Karpas-422 (cell line): ENCODE measurements at regions not wholly inside any gene's neighbourhood (a gene's known extent, or its start where the extent isn't known, plus 50 kb on each side); places are given as distances from the start of the nearest gene placed in this dataset.

Experiments used
- DNase-seq: peaks from one replicate; pipeline ENCODE4 v3.0.0-alpha.2; 2015
- H2AFZ ChIP-seq: fragments of 200-600 bp; sonication (generic); 2 replicates; pipeline ENCODE4 v1.6.1; 2014; ENCODE audit warnings: antibody characterized with exemption, low read length, mixed read lengths
- H3K27ac ChIP-seq: fragments of 200-600 bp; sonication (generic); 2 replicates; pipeline ENCODE4 v1.5.1; 2014; ENCODE audit warnings: mild to moderate bottlenecking, low read length, moderate library complexity
- H3K27me3 ChIP-seq: fragments of 200-600 bp; sonication (generic); 2 replicates; pipeline ENCODE4 v1.6.1; 2014; ENCODE audit warnings: low read length, mixed read lengths
- H3K36me3 ChIP-seq: fragments of 200-600 bp; sonication (generic); 2 replicates; pipeline ENCODE4 v1.6.1; 2014; ENCODE audit warnings: low read length, mixed read lengths; ENCODE audit not compliant: insufficient read depth
- H3K4me1 ChIP-seq: fragments of 200-600 bp; sonication (generic); 2 replicates; pipeline ENCODE4 v1.6.1; 2014; ENCODE audit warnings: mild to moderate bottlenecking, low read length, mixed read lengths
- H3K4me2 ChIP-seq: fragments of 200-600 bp; sonication (generic); 2 replicates; pipeline ENCODE4 v1.6.1; 2014; ENCODE audit warnings: low read length, low read depth, mild to moderate bottlenecking; ENCODE audit not compliant: poor library complexity, severe bottlenecking
- H3K4me3 ChIP-seq: fragments of 200-600 bp; sonication (generic); 2 replicates; pipeline ENCODE4 v1.5.1; 2014; ENCODE audit warnings: mild to moderate bottlenecking, antibody characterized with exemption, low read length, mixed read lengths
- H3K79me2 ChIP-seq: fragments of 200-600 bp; sonication (generic); 2 replicates; pipeline ENCODE4 v1.6.1; 2014; ENCODE audit warnings: mild to moderate bottlenecking, low read length, mixed read lengths
- H3K9ac ChIP-seq: fragments of 200-600 bp; sonication (generic); 2 replicates; pipeline ENCODE4 v1.6.0; 2014; ENCODE audit warnings: low read length
- H3K9me2 ChIP-seq: fragments of 200-600 bp; sonication (generic), shearing (Covaris generic); replicated peaks from 2 replicates; pipeline ENCODE4 v1.6.0; 2014; ENCODE audit warnings: mild to moderate bottlenecking, low read length, moderate library complexity; ENCODE audit not compliant: insufficient read depth
- H3K9me3 ChIP-seq: fragments of 300-700, 200-600 bp; sonication (generic); 2 replicates; pipeline ENCODE4 v1.6.1; 2014; ENCODE audit warnings: low read length, mixed read lengths
- H4K20me1 ChIP-seq: fragments of 200-600 bp; sonication (generic); 2 replicates; pipeline ENCODE4 v1.6.1; 2014; ENCODE audit warnings: mild to moderate bottlenecking, antibody characterized with exemption, low read length, low read depth; ENCODE audit not compliant: insufficient read depth

DNA sequence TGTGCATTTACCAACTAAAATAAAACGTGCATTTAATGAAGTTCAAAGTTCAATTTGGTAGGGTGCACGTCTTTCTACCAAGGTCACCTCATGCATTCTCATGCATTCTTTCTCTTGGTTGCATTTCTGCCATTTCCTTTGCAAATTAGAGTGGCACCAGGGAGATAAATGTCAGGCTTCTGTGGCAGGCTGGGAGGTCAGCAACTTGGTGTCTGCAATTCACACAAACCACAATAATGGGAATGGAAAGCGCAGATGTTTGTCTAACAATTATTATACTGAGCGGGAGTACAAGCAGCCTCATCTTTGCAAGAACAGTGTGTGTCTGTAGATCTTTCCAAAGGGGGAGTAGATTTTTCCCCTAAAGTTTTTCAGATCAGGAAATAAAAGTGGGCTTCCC, 411.7 kb downstream of the DMRT2 start:
- Histone ChIP-seq H3K4me2 (no peak overlapping the region), H3K27ac (no peak overlapping the region), H2AFZ (no peak overlapping the region), H3K9me2 (no peaks in the 10 kb centered on the region), H3K4me3 (no peak overlapping the region), H3K9me3 (no peaks in the 10 kb centered on the region), H4K20me1 (no peaks in the 10 kb centered on the region), H3K27me3 (no peaks in the 10 kb centered on the region), H3K4me1 (no peaks in the 10 kb centered on the region), H3K36me3 (no peaks in the 10 kb centered on the region), H3K9ac (no peak overlapping the region), H3K79me2 (no peaks in the 10 kb centered on the region)
- DNase-seq: no peak

DNA sequence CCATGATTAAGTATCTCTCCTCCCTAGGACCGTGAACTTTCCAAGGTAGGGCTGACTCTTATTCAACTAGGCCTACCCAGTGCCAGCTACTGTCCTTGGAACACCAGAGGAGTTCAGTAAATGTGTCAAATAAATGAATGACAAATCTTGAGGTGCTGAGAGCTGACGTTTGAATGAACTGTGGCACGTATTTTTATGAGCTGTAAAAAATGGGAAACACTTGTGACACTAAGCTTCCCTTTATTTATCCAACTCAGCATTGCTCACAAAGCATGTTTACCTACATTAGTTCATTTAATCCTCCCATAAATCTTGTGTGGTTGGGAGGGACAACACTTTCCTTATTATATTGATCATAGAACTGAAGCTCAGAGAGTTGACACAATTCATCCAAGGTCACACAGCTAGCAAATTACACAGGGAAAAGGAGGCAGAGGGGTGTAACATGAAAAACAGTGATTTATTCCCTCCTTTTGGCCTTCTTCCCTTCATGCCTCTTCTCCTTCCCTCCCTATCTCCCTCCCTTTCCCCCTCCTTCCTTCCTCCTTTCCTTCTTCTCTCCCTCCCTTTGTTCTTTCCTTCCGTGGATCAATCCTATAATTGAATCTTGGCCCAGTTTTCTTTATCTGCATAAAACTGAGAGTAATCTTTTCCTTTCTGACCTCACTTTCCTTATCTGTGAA, 412.6 kb downstream of the DMRT2 start:
- H3K79me2 ChIP-seq: no peaks in the 10 kb centered on the region
- H3K9ac ChIP-seq: no peak overlapping the region
- H3K36me3 ChIP-seq: no peaks in the 10 kb centered on the region
- no peaks in the 10 kb centered on the region for H3K27me3 ChIP-seq
- H3K4me3 ChIP-seq: no peak overlapping the region
- no peak overlapping the region for H2AFZ ChIP-seq
- no peaks in the 10 kb centered on the region for H3K9me2 ChIP-seq
- no peak overlapping the region for H3K27ac ChIP-seq
- no peaks in the 10 kb centered on the region for H3K9me3 ChIP-seq
- no peak overlapping the region for H3K4me2 ChIP-seq
- no peak for DNase-seq
- H4K20me1 ChIP-seq: no peaks in the 10 kb centered on the region
- H3K4me1 ChIP-seq: no peaks in the 10 kb centered on the region

DNA sequence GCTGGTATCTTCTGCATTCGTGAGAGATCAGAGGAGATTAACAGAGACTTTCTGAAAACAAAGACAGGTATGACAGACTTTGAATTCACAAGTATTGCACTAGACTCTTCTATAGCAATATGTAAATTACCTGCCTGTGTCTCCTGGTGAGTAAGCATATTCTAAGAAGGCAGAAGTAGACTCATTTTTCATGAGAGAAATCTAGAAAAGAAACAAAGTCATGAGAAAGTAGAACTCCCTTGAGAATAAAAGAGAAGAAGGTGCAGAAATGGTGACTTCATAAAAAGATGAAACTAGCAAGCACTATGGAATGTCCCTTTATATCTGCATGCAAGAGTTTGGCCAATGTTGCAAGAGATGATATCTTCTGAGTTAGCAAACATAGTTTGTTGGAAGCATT, 419.8 kb downstream of the DMRT2 start:
- Histone ChIP-seq H3K4me2 (no peak overlapping the region), H3K79me2 (no peaks in the 10 kb centered on the region), H3K4me1 (no peaks in the 10 kb centered on the region), H3K9me2 (no peaks in the 10 kb centered on the region), H2AFZ (no peak overlapping the region), H3K4me3 (no peak overlapping the region), H3K36me3 (no peaks in the 10 kb centered on the region), H3K27ac (no peak overlapping the region), H3K27me3 (no peaks in the 10 kb centered on the region), H3K9me3 (no peaks in the 10 kb centered on the region), H3K9ac (no peak overlapping the region), H4K20me1 (no peaks in the 10 kb centered on the region)
- no peak for DNase-seq

DNA sequence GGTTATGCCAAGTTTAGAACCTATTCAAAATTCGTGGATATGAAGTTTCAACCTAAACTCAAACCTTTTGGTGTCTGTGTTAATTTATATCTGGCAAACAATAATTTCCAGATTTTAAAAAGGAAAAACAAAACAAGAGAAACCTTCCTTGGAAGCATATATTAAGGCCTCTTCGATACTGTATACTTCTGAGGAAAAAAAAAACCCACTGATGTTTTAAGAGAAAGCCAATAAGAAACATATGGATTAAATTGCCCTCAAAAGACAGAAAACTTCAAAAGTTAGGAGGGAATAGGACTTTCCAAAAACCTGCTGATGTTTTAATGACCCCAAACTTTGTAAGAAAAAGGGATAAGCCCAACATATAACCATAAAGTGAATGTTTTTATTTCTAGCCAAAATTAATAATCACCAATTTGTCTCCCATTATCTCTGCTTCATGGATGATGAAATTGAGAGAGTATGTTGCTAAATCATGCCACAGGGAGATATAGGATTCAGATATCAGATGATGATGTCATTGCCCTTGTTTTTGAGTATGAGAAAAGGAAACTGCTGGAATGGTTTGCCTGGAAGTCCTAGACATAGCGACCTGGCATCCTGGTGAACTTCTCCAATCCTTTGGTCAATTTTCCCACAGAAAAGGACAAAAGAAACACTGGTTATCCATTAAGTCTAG, 423.9 kb downstream of the DMRT2 start:
- Histone ChIP-seq H3K27me3 (no peaks in the 10 kb centered on the region), H3K4me3 (no peak overlapping the region), H3K79me2 (no peaks in the 10 kb centered on the region), H2AFZ (no peak overlapping the region), H4K20me1 (no peaks in the 10 kb centered on the region), H3K27ac (no peak overlapping the region), H3K4me2 (no peak overlapping the region), H3K36me3 (no peaks in the 10 kb centered on the region), H3K9me3 (no peaks in the 10 kb centered on the region), H3K9me2 (no peaks in the 10 kb centered on the region), H3K4me1 (no peaks in the 10 kb centered on the region), H3K9ac (no peak overlapping the region)
- DNase-seq: no peak

DNA sequence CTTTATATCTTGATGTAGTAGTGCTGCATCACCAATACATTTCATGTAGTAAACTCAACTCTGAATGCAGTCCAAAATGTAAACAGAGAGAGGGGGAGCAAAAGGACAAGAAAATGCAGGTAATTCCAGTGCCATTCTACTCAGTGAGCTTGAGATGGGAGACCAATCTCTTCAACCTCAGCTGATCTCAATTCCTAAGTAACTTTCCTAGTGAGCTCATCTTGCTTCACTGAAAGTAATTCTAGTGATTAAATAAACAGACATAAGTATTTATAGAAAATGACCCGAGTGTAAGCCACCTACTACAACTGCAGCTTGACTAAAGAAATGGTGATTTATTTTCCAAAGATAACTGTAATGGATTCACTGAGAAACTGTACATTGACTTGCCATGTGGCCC, 424.5 kb downstream of the DMRT2 start:
- H3K79me2 ChIP-seq: no peaks in the 10 kb centered on the region
- no peaks in the 10 kb centered on the region for H3K9me3 ChIP-seq
- no peak overlapping the region for H3K4me3 ChIP-seq
- no peak overlapping the region for H3K27ac ChIP-seq
- H3K4me2 ChIP-seq: no peak overlapping the region
- no peak overlapping the region for H3K9ac ChIP-seq
- DNase-seq: no peak
- no peaks in the 10 kb centered on the region for H3K4me1 ChIP-seq
- H4K20me1 ChIP-seq: no peaks in the 10 kb centered on the region
- no peaks in the 10 kb centered on the region for H3K27me3 ChIP-seq
- no peak overlapping the region for H2AFZ ChIP-seq
- H3K36me3 ChIP-seq: no peaks in the 10 kb centered on the region
- H3K9me2 ChIP-seq: no peaks in the 10 kb centered on the region

DNA sequence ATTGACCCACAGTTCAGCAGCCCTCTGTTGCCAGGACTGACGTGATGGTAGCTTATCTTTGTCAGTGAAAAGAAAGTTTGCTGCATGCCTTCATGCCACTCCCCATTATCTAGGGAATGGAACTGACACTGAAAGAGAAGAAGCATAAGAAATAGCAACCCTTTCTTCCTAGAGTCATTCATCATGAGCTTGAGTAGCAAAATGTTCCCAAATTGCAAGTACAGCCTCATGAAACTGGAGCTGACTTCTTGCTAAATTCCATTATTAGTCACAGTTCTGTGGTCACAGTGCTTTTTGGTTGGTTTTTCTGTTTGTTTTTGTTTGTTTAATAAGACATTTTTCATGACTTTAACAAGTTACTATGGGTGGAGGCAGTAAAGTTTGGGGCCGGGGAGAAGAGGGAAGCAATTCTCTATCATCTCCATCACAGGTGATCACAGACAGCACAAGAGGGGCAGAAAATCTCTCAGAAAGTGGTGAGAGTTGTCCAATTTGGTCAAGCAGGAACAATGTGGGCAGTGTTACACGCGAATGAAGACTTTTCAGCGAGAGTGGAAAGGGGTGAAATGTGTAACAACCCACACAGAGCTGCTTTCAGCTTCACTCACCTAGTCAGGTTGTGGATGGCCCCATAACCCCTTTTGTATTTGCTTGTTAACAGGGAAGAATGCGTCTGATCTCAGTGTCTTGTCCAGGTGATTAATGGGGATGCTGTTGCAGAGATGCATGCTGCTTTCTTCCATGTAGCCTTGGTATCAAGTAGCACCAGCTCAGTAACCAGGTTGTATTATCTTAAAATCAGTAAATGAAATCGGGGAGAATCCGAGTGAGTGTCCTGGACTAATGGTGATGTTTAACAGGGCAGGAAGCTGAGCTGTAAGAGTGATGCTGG, 440.4 kb downstream of the DMRT2 start:
- no peaks in the 10 kb centered on the region for H3K36me3 ChIP-seq
- H2AFZ ChIP-seq: no peak overlapping the region
- H3K79me2 ChIP-seq: no peaks in the 10 kb centered on the region
- DNase-seq: no peak
- H3K9me2 ChIP-seq: no peaks in the 10 kb centered on the region
- no peak overlapping the region for H3K4me2 ChIP-seq
- H3K9me3 ChIP-seq: no peaks in the 10 kb centered on the region
- no peak overlapping the region for H3K27ac ChIP-seq
- H3K27me3 ChIP-seq: no peaks in the 10 kb centered on the region; the same call in 1 of the 2 replicates
- H3K4me3 ChIP-seq: no peak overlapping the region
- no peaks in the 10 kb centered on the region for H4K20me1 ChIP-seq
- H3K4me1 ChIP-seq: no peaks in the 10 kb centered on the region
- no peak overlapping the region for H3K9ac ChIP-seq

DNA sequence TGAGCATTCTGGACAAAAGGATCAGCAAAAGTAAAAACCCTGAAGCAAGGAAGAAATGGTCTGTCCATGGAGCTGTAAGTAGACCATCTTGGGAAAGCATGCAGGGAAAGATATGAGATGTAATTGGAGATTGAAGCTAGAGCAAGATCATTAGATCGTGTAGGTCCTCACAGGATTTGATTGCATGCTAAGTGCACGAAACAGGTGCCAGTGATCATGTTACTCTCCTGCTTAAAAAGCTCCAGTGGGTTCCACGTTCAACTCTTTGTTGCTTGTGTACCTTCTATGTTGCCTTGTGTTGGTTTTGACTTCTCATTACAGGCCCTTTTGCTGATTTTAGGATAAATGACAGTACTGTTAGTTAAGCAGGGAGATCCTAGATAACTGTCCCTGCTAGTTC, 442.0 kb downstream of the DMRT2 start:
- Histone ChIP-seq H3K27ac (no peak overlapping the region), H3K4me1 (no peaks in the 10 kb centered on the region), H3K9me2 (no peaks in the 10 kb centered on the region), H4K20me1 (no peaks in the 10 kb centered on the region), H3K9me3 (no peaks in the 10 kb centered on the region), H3K79me2 (no peaks in the 10 kb centered on the region), H3K9ac (no peak overlapping the region), H3K4me2 (no peak overlapping the region), H2AFZ (no peak overlapping the region), H3K4me3 (no peak overlapping the region), H3K27me3 (no peaks in the 10 kb centered on the region), H3K36me3 (no peaks in the 10 kb centered on the region)
- no peak for DNase-seq
